Gastroesophageal sphincter (tissue), 3 donors: ENCODE measurements at regions not wholly inside any gene's neighbourhood (a gene's known extent, or its start where the extent isn't known, plus 50 kb on each side); places are given as distances from the start of the nearest gene placed in this dataset.

ENCODE experiments used
- CTCF ChIP-seq, 4 experiments: fragments of 200-600 bp in 2 of 4; fragments of 450-650 bp in 2 of 4; sonication (generic) in 1 of 4; IDR thresholded peaks; one replicate each; pipeline ENCODE4 v1.5.1; 2017 to 2019; ENCODE audit warnings: antibody characterized with exemption in 4 of 4, mild to moderate bottlenecking in 2 of 4, moderate library complexity in 2 of 4
- EP300 ChIP-seq: sonication (generic); formaldehyde crosslinking; IDR thresholded peaks from one replicate; pipeline ENCODE4 v1.6.1; 2017; ENCODE audit warnings: antibody characterized with exemption, mild to moderate bottlenecking

GRCh38 chr16:63080746-63081145 lies 1044.5 kb upstream of the CDH8 start:
- TF ChIP-seq CTCF (IDR thresholded peaks at IDR 0.05) = no peak
- no peak for TF ChIP-seq EP300
